H1 (cell line): ENCODE measurements at regions not wholly inside any gene's neighbourhood (a gene's known extent, or its start where the extent isn't known, plus 50 kb on each side); places are given as distances from the start of the nearest gene placed in this dataset.

Experiments
- CTCF ChIA-PET: fragments of 300-600 bp; sonication (Branson Sonifier 250); formaldehyde crosslinking; loops from one replicate; lab custom pipeline; 2021; ENCODE audit not compliant: partially characterized antibody; lab: Charles Lee
- POLR2A ChIA-PET: fragments of 300-600 bp; sonication (Branson Sonifier 250); formaldehyde crosslinking; loops from one replicate; lab custom pipeline; 2021; ENCODE audit warnings: inconsistent platforms; ENCODE audit not compliant: partially characterized antibody; lab: Charles Lee
- DNase-seq, 2 experiments: peaks; one replicate each; pipeline versions ENCODE4 v3.0.0 to v3.0.0-alpha.2; 2010 to 2022; ENCODE audit warnings: low spot score in 2 of 2, low read depth in 1 of 2, mixed read lengths in 1 of 2
- FAIRE-seq: peaks from 2 replicates; lab custom pipeline; 2011; peaks lifted over from hg19 to GRCh38; lab: Jason Lieb, UNC
- H2AFZ ChIP-seq: 2 replicates; pipeline ENCODE4 v1.8.1; 2012; ENCODE audit warnings: low read length, inconsistent platforms
- H2AK5ac ChIP-seq: 2 replicates; pipeline ENCODE4 v1.6.1; 2013; ENCODE audit warnings: low read depth, low read length
- H2BK120ac ChIP-seq: replicated peaks from 2 replicates; pipeline ENCODE3; 2013; ENCODE audit warnings: low read depth, low read length, inconsistent platforms
- H2BK12ac ChIP-seq: 2 replicates; pipeline ENCODE4 v1.6.1; 2013; ENCODE audit warnings: low read depth, low read length
- H2BK15ac ChIP-seq: 2 replicates; pipeline ENCODE4 v1.6.1; 2013; ENCODE audit warnings: low read length
- H2BK20ac ChIP-seq: 2 replicates; pipeline ENCODE4 v1.6.1; 2013; ENCODE audit warnings: low read length
- H2BK5ac ChIP-seq: 2 replicates; pipeline ENCODE4 v1.6.1; 2013; ENCODE audit warnings: low read depth, low read length
- H3K14ac ChIP-seq: 2 replicates; pipeline ENCODE4 v1.6.1; 2013; ENCODE audit warnings: inconsistent platforms; ENCODE audit not compliant: insufficient read length
- H3K18ac ChIP-seq: 2 replicates; pipeline ENCODE4 v1.6.1; 2013; ENCODE audit warnings: low read length; ENCODE audit errors: extremely low read depth
- H3K23ac ChIP-seq: 2 replicates; pipeline ENCODE4 v1.6.1; 2013; ENCODE audit warnings: inconsistent platforms; ENCODE audit not compliant: insufficient read length
- H3K23me2 ChIP-seq: 2 replicates; pipeline ENCODE4 v1.6.1; 2013; ENCODE audit warnings: low read depth, low read length
- H3K27ac ChIP-seq: 2 replicates; pipeline ENCODE4 v1.6.1; 2011; ENCODE audit warnings: low read depth, low read length, inconsistent platforms
- H3K27me3 ChIP-seq, 4 experiments: replicated peaks in 1 of 4; 1 replicate in 1 of 4; 2 replicates in 3 of 4; pipeline versions ENCODE4 v1.6.1 to v1.8.1; 2011 to 2013; ENCODE audit warnings: low read length in 3 of 4, mild to moderate bottlenecking in 3 of 4, inconsistent platforms in 2 of 4, mixed read lengths in 2 of 4, moderate library complexity in 1 of 4; ENCODE audit not compliant: control insufficient read depth in 3 of 4, insufficient read depth in 3 of 4; ENCODE audit errors: extremely low read depth in 1 of 4
- H3K36me3 ChIP-seq, 4 experiments: 2 replicates each; pipeline versions ENCODE4 v1.6.1 to v1.8.1; 2011 to 2013; ENCODE audit warnings: mild to moderate bottlenecking in 4 of 4, low read length in 3 of 4, moderate library complexity in 2 of 4, control low read depth in 1 of 4, inconsistent platforms in 1 of 4; ENCODE audit not compliant: insufficient read depth in 4 of 4, control insufficient read depth in 2 of 4
- H3K4ac ChIP-seq: replicated peaks from 2 replicates; pipeline ENCODE3; 2013; ENCODE audit warnings: low read length, low read depth, mixed read lengths, inconsistent platforms; ENCODE audit not compliant: insufficient read length
- H3K4me1 ChIP-seq, 4 experiments: replicated peaks in 1 of 4; 1 replicate in 1 of 4; 2 replicates in 3 of 4; pipeline versions ENCODE4 v1.6.1 to v1.8.1; 2011 to 2013; ENCODE audit warnings: low read length in 3 of 4, inconsistent platforms in 2 of 4, mixed read lengths in 1 of 4; ENCODE audit not compliant: insufficient read depth in 4 of 4, control insufficient read depth in 3 of 4
- H3K4me2 ChIP-seq, 2 experiments: 2 replicates each; pipeline versions ENCODE4 v1.6.1 to v1.8.1; 2011 to 2013; ENCODE audit warnings: low read depth in 2 of 2, low read length in 2 of 2, control low read depth in 1 of 2, inconsistent platforms in 1 of 2, mild to moderate bottlenecking in 1 of 2; ENCODE audit not compliant: insufficient read depth in 1 of 2
- H3K4me3 ChIP-seq, 4 experiments: fragments of 200-600, 300-600 bp in 1 of 4; sonication (generic), shearing (Covaris generic), sonication (Bioruptor Twin) in 1 of 4; 2 replicates each; pipeline versions ENCODE4 v1.5.1 to v1.8.1; 2011 to 2016; ENCODE audit warnings: low read length in 4 of 4, low read depth in 3 of 4, control low read depth in 2 of 4, inconsistent platforms in 2 of 4, mild to moderate bottlenecking in 2 of 4, mixed read lengths in 1 of 4, moderate library complexity in 1 of 4; ENCODE audit not compliant: insufficient read depth in 2 of 4; ENCODE audit errors: extremely low read depth in 1 of 4
- H3K56ac ChIP-seq: replicated peaks from 2 replicates; pipeline ENCODE3; 2013; ENCODE audit warnings: low read depth, mild to moderate bottlenecking, mixed read lengths, low read length, inconsistent platforms; ENCODE audit not compliant: insufficient read length
- H3K79me1 ChIP-seq: 2 replicates; pipeline ENCODE4 v1.6.1; 2013; ENCODE audit warnings: low read depth, low read length, control low read depth
- H3K79me2 ChIP-seq, 2 experiments: 2 replicates each; pipeline versions ENCODE4 v1.6.1 to v1.8.1; 2012 to 2013; ENCODE audit warnings: low read length in 2 of 2, mild to moderate bottlenecking in 2 of 2, inconsistent platforms in 1 of 2; ENCODE audit not compliant: insufficient read depth in 2 of 2, control insufficient read depth in 1 of 2
- H3K9ac ChIP-seq, 4 experiments: replicated peaks in 1 of 4; 1 replicate in 1 of 4; 2 replicates in 3 of 4; pipeline versions ENCODE4 v1.6.1 to v1.8.1; 2011 to 2013; ENCODE audit warnings: low read depth in 3 of 4, low read length in 3 of 4, control low read depth in 2 of 4, mild to moderate bottlenecking in 2 of 4, moderate library complexity in 2 of 4, inconsistent platforms in 1 of 4; ENCODE audit errors: extremely low read depth in 1 of 4
- H3K9me3 ChIP-seq, 2 experiments: 2 replicates each; pipeline versions ENCODE4 v1.6.1 to v1.8.1; 2012 to 2013; ENCODE audit warnings: mild to moderate bottlenecking in 2 of 2, moderate library complexity in 2 of 2, control low read depth in 1 of 2, inconsistent platforms in 1 of 2, low read depth in 1 of 2, low read length in 1 of 2, mixed read lengths in 1 of 2; ENCODE audit not compliant: insufficient read depth in 2 of 2
- H4K20me1 ChIP-seq, 2 experiments: replicated peaks in 1 of 2; 2 replicates each; pipeline versions ENCODE3 to v1.8.1; 2011 to 2013; ENCODE audit warnings: inconsistent platforms in 2 of 2, low read length in 2 of 2, mild to moderate bottlenecking in 1 of 2; ENCODE audit not compliant: insufficient read depth in 2 of 2, control insufficient read depth in 1 of 2
- H4K5ac ChIP-seq: 2 replicates; pipeline ENCODE4 v1.6.1; 2013; ENCODE audit warnings: low read length, low read depth, mixed read lengths, inconsistent platforms; ENCODE audit not compliant: insufficient read length
- H4K8ac ChIP-seq: 2 replicates; pipeline ENCODE4 v1.8.0; 2013; ENCODE audit warnings: mild to moderate bottlenecking, moderate library complexity, low read length, inconsistent platforms; ENCODE audit not compliant: insufficient read depth; ENCODE audit errors: extremely low read depth
- H4K91ac ChIP-seq: replicated peaks from 2 replicates; pipeline ENCODE3; 2013; ENCODE audit warnings: low read length, mixed read lengths, inconsistent platforms; ENCODE audit not compliant: insufficient read length
- BCL11A ChIP-seq, 2 experiments: IDR thresholded peaks; one replicate each; pipeline ENCODE4 v1.6.1; 2011; ENCODE audit warnings: low read depth in 2 of 2, low read length in 2 of 2, mild to moderate bottlenecking in 2 of 2
- CBX5 ChIP-seq: fragments of 300-800, 300-1000 bp; sonication (generic); IDR thresholded peaks from 2 replicates; pipeline ENCODE4 v1.7.1; 2016; ENCODE audit warnings: antibody characterized with exemption, low read length, low read depth
- CHD1 ChIP-seq: IDR thresholded peaks from 2 replicates; pipeline ENCODE4 v1.6.1; 2012; ENCODE audit warnings: low read depth, low read length, improper control_type of control experiment
- EGR1 ChIP-seq: IDR thresholded peaks from 2 replicates; pipeline ENCODE4 v1.6.1; 2011; ENCODE audit warnings: low read depth, low read length, borderline replicate concordance
- PHF8 ChIP-seq: fragments of 200-600 bp; sonication (generic); conservative IDR thresholded peaks from 2 replicates; pipeline ENCODE4 v1.7.1; 2012; ENCODE audit warnings: low read depth, mild to moderate bottlenecking, inconsistent platforms, low read length, moderate library complexity
- POLR2A ChIP-seq, 2 experiments: IDR thresholded peaks; 1 replicate in 1 of 2; 2 replicates in 1 of 2; pipeline ENCODE4 v1.6.1; 2011; ENCODE audit warnings: low read depth in 2 of 2, low read length in 2 of 2, mild to moderate bottlenecking in 2 of 2; ENCODE audit errors: control extremely low read depth in 1 of 2
- POLR2AphosphoS5 ChIP-seq: IDR thresholded peaks from 2 replicates; pipeline ENCODE4 v1.6.1; 2011; ENCODE audit warnings: low read depth, low read length
- SIRT6 ChIP-seq: IDR thresholded peaks from one replicate; pipeline ENCODE4 v1.7.1; 2012; ENCODE audit warnings: low read length, inconsistent platforms
- WGBS, 2 experiments: shearing (Covaris generic) in 1 of 2; methylation state at CpG; one replicate each; pipeline versions ENCODE4 v1.1.6 to v1.1.7; 2013 to 2015; ENCODE audit warnings: low lambda C conversion rate in 2 of 2, mixed read lengths in 2 of 2, inconsistent platforms in 1 of 2, low coverage in 1 of 2, missing lambda C conversion rate in 1 of 2; ENCODE audit not compliant: insufficient replicate concordance in 2 of 2, insufficient coverage in 1 of 2, insufficient read length in 1 of 2; ENCODE audit errors: extremely low coverage in 1 of 2, missing lambda C conversion rate in 1 of 2; 5-methylcytosine and 5-hydroxymethylcytosine counted together
- TF ChIP-seq, protein P1 (sequence below): IDR thresholded peaks from 2 replicates; pipeline ENCODE4 v1.6.1; 2011; ENCODE audit warnings: low read depth, mild to moderate bottlenecking, low read length; ENCODE audit not compliant: insufficient read depth

DNA sequence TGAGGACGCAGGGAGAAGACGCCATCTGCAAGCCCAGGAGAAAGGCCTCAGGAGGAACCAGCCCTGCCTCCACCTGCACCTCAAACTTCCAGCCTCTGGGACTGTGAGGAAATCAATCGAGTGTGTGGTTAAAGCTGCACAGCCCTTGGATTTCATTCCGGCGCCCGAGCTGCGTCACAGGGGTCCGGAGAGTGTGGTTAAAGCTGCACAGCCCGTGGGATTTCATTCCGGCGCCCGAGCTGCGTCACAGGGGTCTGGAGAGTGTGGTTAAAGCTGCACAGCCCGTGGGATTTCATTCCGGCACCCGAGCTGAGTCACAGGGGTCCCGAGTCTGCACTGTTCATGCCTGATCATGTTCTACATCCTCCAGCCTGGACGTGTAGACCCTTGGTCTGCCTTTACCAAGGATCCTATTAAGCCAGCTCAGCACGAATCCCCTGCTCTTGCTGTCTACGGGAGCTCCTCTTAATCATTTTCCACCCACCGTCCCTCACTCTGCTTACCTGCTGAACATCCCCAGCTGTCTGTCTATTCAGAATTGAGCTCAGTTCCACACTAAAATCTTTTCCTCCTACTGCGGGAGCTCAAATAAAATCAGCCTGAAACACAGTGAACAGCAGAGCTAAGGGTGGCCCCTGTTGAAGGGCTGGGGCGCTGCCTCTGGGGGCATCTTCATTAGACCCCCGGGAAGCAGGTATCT is 73.0 kb upstream of the OLFM1 start:
- Histone ChIP-seq H2BK120ac (no peak overlapping the region), H3K23ac (no peak overlapping the region), H3K79me2 (no peaks in the 10 kb centered on the region), H3K9ac (no peak overlapping the region), H3K4me3 (no peak overlapping the region), H3K9me3 (no peaks in the 10 kb centered on the region; a peak in 1 of 4 replicates), H3K4me2 (no peak overlapping the region), H4K5ac (no peak overlapping the region), H2BK5ac (no peak overlapping the region), H3K27ac (no peak overlapping the region), H4K20me1 (no peaks in the 10 kb centered on the region), H2AK5ac (no peak overlapping the region), H2AFZ (no peak overlapping the region), H3K23me2 (no peaks in the 10 kb centered on the region), H4K91ac (peak overlapping the region; percentile 23), H3K4ac (no peak overlapping the region), H3K79me1 (no peaks in the 10 kb centered on the region), H4K8ac (no peak overlapping the region), H2BK12ac (no peak overlapping the region), H3K4me1 (peaks cover 0 to 6% (median 2%) of the 10 kb centered on the region in 4 experiments; a peak in 4 of 7 replicates), H3K27me3 (no peaks in the 10 kb centered on the region), H3K18ac (no peak overlapping the region), H2BK20ac (no peak overlapping the region; the same call in 1 of the 2 replicates), H2BK15ac (no peak overlapping the region), H3K56ac (no peak overlapping the region), H3K14ac (no peak overlapping the region), H3K36me3 (no peaks in the 10 kb centered on the region)
- ChIA-PET CTCF (interaction anchor here (2.0 kb wide), 1 partner anchor 31 kb away, joined by 6 read pairs; no protein-coding TSS in a partner anchor), POLR2A (interaction anchor here (0.6 kb wide), 1 partner anchor 526 kb away, joined by 3 read pairs; no protein-coding TSS in a partner anchor)
- no peak for FAIRE-seq
- DNase-seq: no peak
- 96% methylated on average over 21 of the region's 24 CpGs; no CpG with 5 or more reads in 1 of the 2 experiments for WGBS, 2 experiments
- TF ChIP-seq CHD1: no peak
- TF ChIP-seq, protein P1, sequence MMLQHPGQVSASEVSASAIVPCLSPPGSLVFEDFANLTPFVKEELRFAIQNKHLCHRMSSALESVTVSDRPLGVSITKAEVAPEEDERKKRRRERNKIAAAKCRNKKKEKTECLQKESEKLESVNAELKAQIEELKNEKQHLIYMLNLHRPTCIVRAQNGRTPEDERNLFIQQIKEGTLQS: no peak
- no peak for TF ChIP-seq BCL11A (IDR thresholded peaks at IDR 0.05; ENCODE audit: low read depth in 2 of 2, low read length in 2 of 2)
- TF ChIP-seq EGR1: no peak
- no peak for TF ChIP-seq POLR2AphosphoS5
- no peak for TF ChIP-seq POLR2A (IDR thresholded peaks at IDR 0.05; ENCODE audit: control extremely low read depth in 1 of 2, low read depth in 2 of 2, low read length in 2 of 2)
- no peak for TF ChIP-seq CBX5
- no peak for TF ChIP-seq SIRT6
- no peak for TF ChIP-seq PHF8
